ENCODE measurements at regions not wholly inside any gene's neighbourhood (a gene's known extent, or its start where the extent isn't known, plus 50 kb on each side); places are given as distances from the start of the nearest gene placed in this dataset.

DNA sequence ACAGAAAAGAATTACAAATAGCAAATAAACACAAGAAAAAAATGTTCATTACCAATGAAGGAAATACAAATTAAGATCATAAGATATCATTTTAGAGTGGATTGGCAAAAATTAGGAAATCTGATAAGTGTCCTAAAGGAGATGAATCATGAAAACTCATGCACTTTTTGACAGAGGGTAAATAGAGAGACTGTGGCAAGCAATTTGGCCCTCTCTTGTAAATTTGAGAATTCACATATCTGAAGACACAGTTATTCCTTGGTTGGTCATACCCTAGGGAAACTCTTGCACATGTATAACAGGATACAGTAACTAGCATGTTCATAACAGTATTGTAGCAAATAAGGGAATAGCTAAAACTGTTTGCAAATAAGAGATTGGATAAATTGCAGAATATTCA lies 246.0 kb upstream of the GADL1 start:
- TF ChIP-seq POLR2A (IDR thresholded peaks at IDR 0.05), result no peak
- TF ChIP-seq, protein P1, sequence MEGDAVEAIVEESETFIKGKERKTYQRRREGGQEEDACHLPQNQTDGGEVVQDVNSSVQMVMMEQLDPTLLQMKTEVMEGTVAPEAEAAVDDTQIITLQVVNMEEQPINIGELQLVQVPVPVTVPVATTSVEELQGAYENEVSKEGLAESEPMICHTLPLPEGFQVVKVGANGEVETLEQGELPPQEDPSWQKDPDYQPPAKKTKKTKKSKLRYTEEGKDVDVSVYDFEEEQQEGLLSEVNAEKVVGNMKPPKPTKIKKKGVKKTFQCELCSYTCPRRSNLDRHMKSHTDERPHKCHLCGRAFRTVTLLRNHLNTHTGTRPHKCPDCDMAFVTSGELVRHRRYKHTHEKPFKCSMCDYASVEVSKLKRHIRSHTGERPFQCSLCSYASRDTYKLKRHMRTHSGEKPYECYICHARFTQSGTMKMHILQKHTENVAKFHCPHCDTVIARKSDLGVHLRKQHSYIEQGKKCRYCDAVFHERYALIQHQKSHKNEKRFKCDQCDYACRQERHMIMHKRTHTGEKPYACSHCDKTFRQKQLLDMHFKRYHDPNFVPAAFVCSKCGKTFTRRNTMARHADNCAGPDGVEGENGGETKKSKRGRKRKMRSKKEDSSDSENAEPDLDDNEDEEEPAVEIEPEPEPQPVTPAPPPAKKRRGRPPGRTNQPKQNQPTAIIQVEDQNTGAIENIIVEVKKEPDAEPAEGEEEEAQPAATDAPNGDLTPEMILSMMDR (IDR thresholded peaks at IDR 0.05), result no peak
